ENCODE measurements at regions not wholly inside any gene's neighbourhood (a gene's known extent, or its start where the extent isn't known, plus 50 kb on each side); places are given as distances from the start of the nearest gene placed in this dataset.

DNA sequence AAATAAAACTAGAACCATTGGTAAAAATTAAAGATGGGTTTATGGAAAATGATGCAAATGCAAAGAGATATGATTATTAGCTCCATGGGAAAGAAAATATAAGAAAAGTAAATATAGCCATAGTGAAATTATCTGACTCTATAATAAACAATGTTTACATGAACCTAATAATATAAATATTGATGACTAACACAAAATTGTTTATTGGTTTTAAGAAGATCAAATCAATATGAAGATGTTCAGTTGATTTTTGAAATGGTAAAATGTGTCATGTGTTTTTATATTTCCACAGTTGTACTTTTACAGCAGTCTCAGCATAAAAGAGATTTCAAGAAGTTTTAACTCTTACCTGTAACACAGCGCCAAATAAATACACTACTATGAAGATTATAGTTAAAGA lies 114.0 kb downstream of the SLC41A2 start:
- Histone ChIP-seq H3K27me3 (no peaks in the 10 kb centered on the region), H3K4me1 (no peaks in the 10 kb centered on the region), H3K27ac (no peak overlapping the region), H3K9me3 (no peaks in the 10 kb centered on the region), H3K36me3 (no peaks in the 10 kb centered on the region), H3K4me3 (no peak overlapping the region)
- DNase-seq = no peak
- TF ChIP-seq, protein P1, sequence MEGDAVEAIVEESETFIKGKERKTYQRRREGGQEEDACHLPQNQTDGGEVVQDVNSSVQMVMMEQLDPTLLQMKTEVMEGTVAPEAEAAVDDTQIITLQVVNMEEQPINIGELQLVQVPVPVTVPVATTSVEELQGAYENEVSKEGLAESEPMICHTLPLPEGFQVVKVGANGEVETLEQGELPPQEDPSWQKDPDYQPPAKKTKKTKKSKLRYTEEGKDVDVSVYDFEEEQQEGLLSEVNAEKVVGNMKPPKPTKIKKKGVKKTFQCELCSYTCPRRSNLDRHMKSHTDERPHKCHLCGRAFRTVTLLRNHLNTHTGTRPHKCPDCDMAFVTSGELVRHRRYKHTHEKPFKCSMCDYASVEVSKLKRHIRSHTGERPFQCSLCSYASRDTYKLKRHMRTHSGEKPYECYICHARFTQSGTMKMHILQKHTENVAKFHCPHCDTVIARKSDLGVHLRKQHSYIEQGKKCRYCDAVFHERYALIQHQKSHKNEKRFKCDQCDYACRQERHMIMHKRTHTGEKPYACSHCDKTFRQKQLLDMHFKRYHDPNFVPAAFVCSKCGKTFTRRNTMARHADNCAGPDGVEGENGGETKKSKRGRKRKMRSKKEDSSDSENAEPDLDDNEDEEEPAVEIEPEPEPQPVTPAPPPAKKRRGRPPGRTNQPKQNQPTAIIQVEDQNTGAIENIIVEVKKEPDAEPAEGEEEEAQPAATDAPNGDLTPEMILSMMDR (IDR thresholded peaks at IDR 0.05 in 4 of 5, conservative IDR thresholded peaks at IDR 0.05 in 1 of 5) = no peak
- TF ChIP-seq POLR2A (IDR thresholded peaks at IDR 0.05) = no peak
- intact Hi-C loops (cut with DNase I; ENCODE audit: low total_unique reads) (no loop called here), in situ Hi-C loops (cut with MboI; ENCODE audit: low sequenced_read_pairs in 4 of 4) (no loop called here)
- ATAC-seq = no peak

DNA sequence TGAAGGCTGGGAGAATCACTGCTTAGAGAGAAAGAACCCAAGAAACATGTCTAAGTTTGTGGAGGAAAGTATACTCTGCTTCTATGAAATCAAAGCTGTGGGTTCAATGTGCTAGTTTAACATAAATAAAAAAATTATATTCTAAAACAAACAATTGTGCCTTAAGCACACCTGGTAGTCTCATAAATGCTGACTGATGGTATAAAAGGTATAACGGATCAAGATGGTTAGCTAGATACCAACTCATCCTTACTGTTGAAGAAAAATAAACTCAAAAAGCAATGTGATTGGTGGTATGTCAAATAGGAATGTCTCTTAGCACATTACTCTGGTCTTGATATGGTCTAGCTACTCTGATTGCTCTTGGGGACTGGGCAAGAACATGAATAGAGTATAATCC lies 117.8 kb downstream of the SLC41A2 start:
- DNase-seq (no peak), ATAC-seq (no peak)
- TF ChIP-seq, protein P1 (IDR thresholded peaks at IDR 0.05 in 4 of 5, conservative IDR thresholded peaks at IDR 0.05 in 1 of 5) = no peak
- no peak for TF ChIP-seq POLR2A (IDR thresholded peaks at IDR 0.05)
- H3K36me3 ChIP-seq = no peaks in the 10 kb centered on the region
- H3K4me1 ChIP-seq = no peaks in the 10 kb centered on the region
- no peak overlapping the region for H3K4me3 ChIP-seq
- in situ Hi-C loops (cut with MboI; ENCODE audit: low sequenced_read_pairs in 4 of 4) (no loop called here), intact Hi-C loops (cut with DNase I; ENCODE audit: low total_unique reads) (no loop called here)
- no peaks in the 10 kb centered on the region for H3K9me3 ChIP-seq
- H3K27me3 ChIP-seq = no peaks in the 10 kb centered on the region
- H3K27ac ChIP-seq = no peak overlapping the region

DNA sequence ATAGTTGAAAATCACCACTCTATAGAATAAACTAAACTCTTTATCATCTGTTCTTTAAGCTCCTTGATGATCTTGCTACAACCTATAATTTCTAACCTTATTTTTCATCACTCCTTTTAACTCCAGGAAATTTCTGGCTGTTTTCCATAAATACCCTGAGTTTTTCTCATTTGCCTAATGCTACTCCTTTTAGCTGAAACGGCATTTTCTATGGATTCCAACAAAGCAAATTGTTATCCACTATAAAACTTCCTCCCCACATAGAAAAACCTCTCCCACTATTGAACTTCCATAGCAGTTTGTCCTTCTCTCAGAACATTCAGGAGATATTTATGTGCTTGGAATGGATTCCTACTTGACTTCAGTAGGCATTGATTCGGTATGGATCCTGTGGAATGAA lies 122.8 kb downstream of the SLC41A2 start:
- TF ChIP-seq, protein P1 (IDR thresholded peaks at IDR 0.05 in 4 of 5, conservative IDR thresholded peaks at IDR 0.05 in 1 of 5) = no peak
- TF ChIP-seq POLR2A (IDR thresholded peaks at IDR 0.05) = no peak
- no peak for DNase-seq
- in situ Hi-C loops (cut with MboI; ENCODE audit: low sequenced_read_pairs in 4 of 4) = no loop called here
- no peaks in the 10 kb centered on the region for H3K9me3 ChIP-seq
- ATAC-seq = no peak
- H3K4me1 ChIP-seq = no peaks in the 10 kb centered on the region
- H3K27me3 ChIP-seq = no peaks in the 10 kb centered on the region
- no peak overlapping the region for H3K27ac ChIP-seq
- intact Hi-C loops (cut with DNase I; ENCODE audit: low total_unique reads) = no loop called here
- no peaks in the 10 kb centered on the region for H3K36me3 ChIP-seq
- no peak overlapping the region for H3K4me3 ChIP-seq

DNA sequence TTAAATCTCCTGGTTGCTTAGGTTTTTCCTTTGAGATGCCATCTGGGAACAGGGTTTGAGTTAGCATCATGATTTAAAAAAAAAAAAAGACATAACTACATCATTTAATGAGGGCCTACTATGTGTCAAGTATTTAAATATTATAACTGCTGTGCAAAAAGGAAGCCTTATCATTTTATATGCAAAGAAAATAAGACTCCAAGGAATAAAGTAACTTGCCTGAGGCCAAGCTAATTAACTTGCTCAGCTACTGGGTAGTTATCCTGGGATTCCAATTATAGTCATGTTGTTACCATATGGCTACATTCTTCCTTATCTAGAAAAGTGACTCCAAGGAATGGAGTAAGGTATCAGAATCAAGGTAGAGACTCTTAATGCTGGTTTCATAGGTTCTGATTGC lies 123.5 kb downstream of the SLC41A2 start:
- in situ Hi-C loops (cut with MboI; ENCODE audit: low sequenced_read_pairs in 4 of 4) (no loop called here), intact Hi-C loops (cut with DNase I; ENCODE audit: low total_unique reads) (no loop called here)
- H3K4me1 ChIP-seq = no peaks in the 10 kb centered on the region
- no peaks in the 10 kb centered on the region for H3K36me3 ChIP-seq
- no peaks in the 10 kb centered on the region for H3K9me3 ChIP-seq
- TF ChIP-seq POLR2A (IDR thresholded peaks at IDR 0.05) = no peak
- TF ChIP-seq, protein P1 (IDR thresholded peaks at IDR 0.05 in 4 of 5, conservative IDR thresholded peaks at IDR 0.05 in 1 of 5) = no peak
- no peak overlapping the region for H3K27ac ChIP-seq
- ATAC-seq (no peak), DNase-seq (no peak)
- no peak overlapping the region for H3K4me3 ChIP-seq
- no peaks in the 10 kb centered on the region for H3K27me3 ChIP-seq

DNA sequence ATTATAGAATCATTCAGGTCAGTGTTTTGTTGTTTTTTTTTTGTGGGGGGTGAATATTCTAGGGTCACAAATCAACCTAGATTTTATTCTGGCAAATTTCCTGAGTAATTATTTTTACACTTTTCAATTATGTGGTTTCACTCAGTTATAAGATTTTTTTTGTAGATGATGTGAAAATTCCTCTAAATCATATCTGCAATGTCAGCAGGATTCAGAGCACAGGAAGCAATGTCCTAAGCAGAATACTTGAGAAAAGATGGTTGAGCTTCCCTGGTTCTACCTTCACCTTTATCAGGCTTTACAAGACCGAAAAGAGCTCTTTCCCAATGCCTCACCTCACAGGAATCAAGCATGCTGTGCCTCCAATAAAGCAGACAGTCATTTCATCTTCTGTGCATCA lies 124.3 kb downstream of the SLC41A2 start:
- no peak for TF ChIP-seq POLR2A (IDR thresholded peaks at IDR 0.05)
- TF ChIP-seq, protein P1 (IDR thresholded peaks at IDR 0.05 in 4 of 5, conservative IDR thresholded peaks at IDR 0.05 in 1 of 5) = no peak
- in situ Hi-C loops (cut with MboI; ENCODE audit: low sequenced_read_pairs in 4 of 4) = no loop called here
- no peak for DNase-seq
- no peaks in the 10 kb centered on the region for H3K36me3 ChIP-seq
- H3K4me3 ChIP-seq = no peak overlapping the region
- ATAC-seq = no peak
- no peak overlapping the region for H3K27ac ChIP-seq
- no peaks in the 10 kb centered on the region for H3K9me3 ChIP-seq
- intact Hi-C loops (cut with DNase I; ENCODE audit: low total_unique reads) = no loop called here
- no peaks in the 10 kb centered on the region for H3K4me1 ChIP-seq
- H3K27me3 ChIP-seq = no peaks in the 10 kb centered on the region

Measured in gastrocnemius medialis (tissue), 4 donors.